Muscle of back (tissue), 3 donors: ENCODE measurements at regions not wholly inside any gene's neighbourhood (a gene's known extent, or its start where the extent isn't known, plus 50 kb on each side); places are given as distances from the start of the nearest gene placed in this dataset.
A peak's percentile ranks its signal among the peaks of the same experiment; 100 is the strongest.

Source experiments
- DNase-seq, 3 donors: peaks; one replicate each; pipeline versions ENCODE4 v3.0.0 to v3.0.0-alpha.2; 2013

- DNase-seq, result no peak
Measured at GRCh38 chr17:33974276-33974675, 280.8 kb upstream of the CCL2 start.

- peak; percentile 13 to 21 (median 17) for DNase-seq
Measured at GRCh38 chr17:33976831-33977230, 278.3 kb upstream of the CCL2 start.

GRCh38 chr17:33977729-33978514 lies 277.2 kb upstream of the CCL2 start:
- DNase-seq, result peak in 1 of 3 donors; percentile 31

GRCh38 chr17:33978889-33979288 lies 276.2 kb upstream of the CCL2 start:
- DNase-seq, result no peak

GRCh38 chr17:33980193-33980592 lies 274.9 kb upstream of the CCL2 start:
- no peak for DNase-seq

- DNase-seq, result no peak
Measured at GRCh38 chr17:33981711-33982601, 273.1 kb upstream of the CCL2 start.

GRCh38 chr17:33982909-33983308 lies 272.2 kb upstream of the CCL2 start:
- DNase-seq, result no peak

- no peak for DNase-seq
Measured at GRCh38 chr17:33983824-33984574, 271.1 kb upstream of the CCL2 start.

- DNase-seq, result no peak
Measured at GRCh38 chr17:33986088-33986487, 269.0 kb upstream of the CCL2 start.

GRCh38 chr17:33986566-33986965 lies 268.5 kb upstream of the CCL2 start:
- DNase-seq, result no peak

GRCh38 chr17:33987162-33987561 lies 267.9 kb upstream of the CCL2 start:
- DNase-seq, result no peak

GRCh38 chr17:33989361-33990148 lies 265.5 kb upstream of the CCL2 start:
- peak in 1 of 3 donors; percentile 29 for DNase-seq

GRCh38 chr17:33990943-33991706 lies 264.0 kb upstream of the CCL2 start:
- no peak for DNase-seq

GRCh38 chr17:33992113-33992512 lies 263.0 kb upstream of the CCL2 start:
- DNase-seq, result no peak

- no peak for DNase-seq
Measured at GRCh38 chr17:34000639-34001038, 254.4 kb upstream of the CCL2 start.

- no peak for DNase-seq
Measured at GRCh38 chr17:34001246-34001645, 253.8 kb upstream of the CCL2 start.

- DNase-seq, result no peak
Measured at GRCh38 chr17:34006126-34006525, 249.0 kb upstream of the CCL2 start.

- DNase-seq, result no peak
Measured at GRCh38 chr17:34008125-34008524, 247.0 kb upstream of the CCL2 start.

- DNase-seq, result no peak
Measured at GRCh38 chr17:34009912-34010311, 245.2 kb upstream of the CCL2 start.

GRCh38 chr17:34010534-34010933 lies 244.6 kb upstream of the CCL2 start:
- DNase-seq, result no peak

GRCh38 chr17:34011599-34011998 lies 243.5 kb upstream of the CCL2 start:
- DNase-seq, result no peak
